A673 (cell line): ENCODE measurements at regions not wholly inside any gene's neighbourhood (a gene's known extent, or its start where the extent isn't known, plus 50 kb on each side); places are given as distances from the start of the nearest gene placed in this dataset.
"Not testable (repeated sequence)": the region's sequence is repeated elsewhere in the genome, so short reads cannot be mapped to it uniquely, and the experiment has no call there.

Experiments used
- BruUV-seq: library from RNA; stranded (reverse); fragments of 400-500 nt; replicated peaks from 2 replicates; lab custom pipeline; 2021; lab: Mats Ljungman, UMichigan
- CTCF ChIA-PET: fragments of 300-600 bp; sonication (Branson Sonifier 250); formaldehyde crosslinking; loops from one replicate; lab custom pipeline; 2022; ENCODE audit warnings: antibody characterized with exemption; lab: Charles Lee
- POLR2A ChIA-PET: fragments of 300-600 bp; sonication (Branson Sonifier 250); formaldehyde crosslinking; loops from one replicate; lab custom pipeline; 2022; ENCODE audit warnings: antibody characterized with exemption; ENCODE audit not compliant: low non-redundant PET; lab: Charles Lee
- DNase-seq: peaks from one replicate; pipeline ENCODE4 v3.0.0-alpha.2; 2015; ENCODE audit warnings: low spot score
- H3K27ac ChIP-seq: fragments of 200-600 bp; sonication (generic); 2 replicates; pipeline ENCODE4 v1.5.1; 2016; ENCODE audit warnings: mixed run types, low read depth, mild to moderate bottlenecking, mixed read lengths, antibody characterized with exemption, low read length; ENCODE audit not compliant: poor library complexity, severe bottlenecking
- H3K27me3 ChIP-seq: fragments of 200-600 bp; sonication (generic); replicated peaks from 2 replicates; pipeline ENCODE4 v1.6.1; 2017; ENCODE audit warnings: mixed run types, low read depth, mild to moderate bottlenecking, mixed read lengths, antibody characterized with exemption, low read length; ENCODE audit not compliant: insufficient read depth, poor library complexity
- H3K36me3 ChIP-seq: fragments of 200-600 bp; sonication (generic); 2 replicates; pipeline ENCODE4 v1.6.1; 2016; ENCODE audit warnings: mixed run types, mild to moderate bottlenecking, mixed read lengths, antibody characterized with exemption, low read length; ENCODE audit not compliant: insufficient read depth, poor library complexity, severe bottlenecking
- H3K4me1 ChIP-seq: fragments of 200-600 bp; sonication (generic); 2 replicates; pipeline ENCODE4 v1.6.1; 2017; ENCODE audit warnings: mixed run types, mild to moderate bottlenecking, mixed read lengths, antibody characterized with exemption, low read length; ENCODE audit not compliant: insufficient read depth, poor library complexity, severe bottlenecking
- H3K4me3 ChIP-seq: fragments of 200-600 bp; sonication (generic); 2 replicates; pipeline ENCODE4 v1.5.1; 2016; ENCODE audit warnings: low read depth, mixed run types, mild to moderate bottlenecking, mixed read lengths, low read length; ENCODE audit not compliant: poor library complexity, severe bottlenecking
- H3K9me3 ChIP-seq: fragments of 200-600 bp; sonication (generic); 2 replicates; pipeline ENCODE4 v1.6.1; 2016; ENCODE audit warnings: mixed run types, low read depth, mild to moderate bottlenecking, mixed read lengths, antibody characterized with exemption, low read length; ENCODE audit not compliant: poor library complexity, severe bottlenecking
- EZH2 ChIP-seq: fragments of 200-600 bp; sonication (generic); IDR thresholded peaks from 2 replicates; pipeline ENCODE4 v1.6.1; 2017; ENCODE audit warnings: borderline replicate concordance, low read depth, mild to moderate bottlenecking, mixed read lengths, antibody characterized with exemption, low read length; ENCODE audit not compliant: poor library complexity, severe bottlenecking
- intact Hi-C: fragments of 100-400 bp; cut with micrococcal nuclease; formaldehyde crosslinking; loops from one replicate; pipeline ENCODE4 v1.10.0; 2022; ENCODE audit not compliant: unreplicated experiment
- TF ChIP-seq, protein P1 (sequence below): fragments of 300-800, 200-600 bp; sonication (generic); conservative IDR thresholded peaks from 2 replicates; pipeline ENCODE4 v1.5.1; 2017; ENCODE audit warnings: low read depth, mild to moderate bottlenecking, antibody characterized with exemption, low read length, moderate library complexity, mixed read lengths

- H3K27ac ChIP-seq, result no peak overlapping the region
- ChIA-PET POLR2A (no interaction called here), CTCF (no interaction called here)
- H3K4me3 ChIP-seq, result no peak overlapping the region
- BruUV-seq, result no TSS peak
- H3K36me3 ChIP-seq, result no peaks in the 10 kb centered on the region
- no peaks in the 10 kb centered on the region for H3K4me1 ChIP-seq
- intact Hi-C loops, result no loop called here
- no peaks in the 10 kb centered on the region for H3K27me3 ChIP-seq
- no peak for DNase-seq
- TF ChIP-seq, protein P1, sequence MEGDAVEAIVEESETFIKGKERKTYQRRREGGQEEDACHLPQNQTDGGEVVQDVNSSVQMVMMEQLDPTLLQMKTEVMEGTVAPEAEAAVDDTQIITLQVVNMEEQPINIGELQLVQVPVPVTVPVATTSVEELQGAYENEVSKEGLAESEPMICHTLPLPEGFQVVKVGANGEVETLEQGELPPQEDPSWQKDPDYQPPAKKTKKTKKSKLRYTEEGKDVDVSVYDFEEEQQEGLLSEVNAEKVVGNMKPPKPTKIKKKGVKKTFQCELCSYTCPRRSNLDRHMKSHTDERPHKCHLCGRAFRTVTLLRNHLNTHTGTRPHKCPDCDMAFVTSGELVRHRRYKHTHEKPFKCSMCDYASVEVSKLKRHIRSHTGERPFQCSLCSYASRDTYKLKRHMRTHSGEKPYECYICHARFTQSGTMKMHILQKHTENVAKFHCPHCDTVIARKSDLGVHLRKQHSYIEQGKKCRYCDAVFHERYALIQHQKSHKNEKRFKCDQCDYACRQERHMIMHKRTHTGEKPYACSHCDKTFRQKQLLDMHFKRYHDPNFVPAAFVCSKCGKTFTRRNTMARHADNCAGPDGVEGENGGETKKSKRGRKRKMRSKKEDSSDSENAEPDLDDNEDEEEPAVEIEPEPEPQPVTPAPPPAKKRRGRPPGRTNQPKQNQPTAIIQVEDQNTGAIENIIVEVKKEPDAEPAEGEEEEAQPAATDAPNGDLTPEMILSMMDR, result no peak
- no peak for TF ChIP-seq EZH2
- H3K9me3 ChIP-seq, result no peaks in the 10 kb centered on the region
These were observed 98.6 kb downstream of the TPRA1 start for GRCh38 chr3:127491909-127492308.

GRCh38 chr3:127491323-127491722 is 99.2 kb downstream of the TPRA1 start:
- BruUV-seq, result no TSS peak
- TF ChIP-seq, protein P1, result no peak
- no peak for TF ChIP-seq EZH2
- CTCF ChIA-PET, result no interaction called here

DNA sequence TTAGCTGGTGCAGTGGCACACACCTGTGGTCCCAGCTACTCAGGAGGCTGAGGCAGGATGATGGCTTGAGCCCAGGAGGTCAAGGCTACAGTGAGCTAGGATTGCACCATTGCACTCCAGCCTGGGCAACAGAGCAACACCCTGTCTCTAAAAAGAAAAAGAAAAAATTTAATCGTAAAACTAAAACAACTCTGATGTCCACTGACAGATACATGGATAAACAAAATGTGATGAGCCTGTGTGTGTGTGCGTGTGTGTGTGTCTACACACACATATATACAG is 99.6 kb downstream of the TPRA1 start:
- H3K9me3 ChIP-seq, H3K27me3 ChIP-seq, POLR2A ChIA-PET, intact Hi-C loops, H3K4me3 ChIP-seq, DNase-seq, BruUV-seq, H3K4me1 ChIP-seq, H3K27ac ChIP-seq, H3K36me3 ChIP-seq: not testable (repeated sequence)
- CTCF ChIA-PET, result interaction anchor here (0.7 kb wide), 1 partner anchor 811 kb away, joined by 4 read pairs; no protein-coding TSS in a partner anchor

More at GRCh38 chr3:127491323-127491722, 99.2 kb downstream of the TPRA1 start:
- POLR2A ChIA-PET, result no interaction called here
- Histone ChIP-seq H3K9me3 (no peaks in the 10 kb centered on the region), H3K27me3 (no peaks in the 10 kb centered on the region), H3K4me1 (no peaks in the 10 kb centered on the region), H3K4me3 (no peak overlapping the region), H3K36me3 (no peaks in the 10 kb centered on the region), H3K27ac (no peak overlapping the region)
- intact Hi-C loops, result no loop called here
- DNase-seq, result no peak

DNA sequence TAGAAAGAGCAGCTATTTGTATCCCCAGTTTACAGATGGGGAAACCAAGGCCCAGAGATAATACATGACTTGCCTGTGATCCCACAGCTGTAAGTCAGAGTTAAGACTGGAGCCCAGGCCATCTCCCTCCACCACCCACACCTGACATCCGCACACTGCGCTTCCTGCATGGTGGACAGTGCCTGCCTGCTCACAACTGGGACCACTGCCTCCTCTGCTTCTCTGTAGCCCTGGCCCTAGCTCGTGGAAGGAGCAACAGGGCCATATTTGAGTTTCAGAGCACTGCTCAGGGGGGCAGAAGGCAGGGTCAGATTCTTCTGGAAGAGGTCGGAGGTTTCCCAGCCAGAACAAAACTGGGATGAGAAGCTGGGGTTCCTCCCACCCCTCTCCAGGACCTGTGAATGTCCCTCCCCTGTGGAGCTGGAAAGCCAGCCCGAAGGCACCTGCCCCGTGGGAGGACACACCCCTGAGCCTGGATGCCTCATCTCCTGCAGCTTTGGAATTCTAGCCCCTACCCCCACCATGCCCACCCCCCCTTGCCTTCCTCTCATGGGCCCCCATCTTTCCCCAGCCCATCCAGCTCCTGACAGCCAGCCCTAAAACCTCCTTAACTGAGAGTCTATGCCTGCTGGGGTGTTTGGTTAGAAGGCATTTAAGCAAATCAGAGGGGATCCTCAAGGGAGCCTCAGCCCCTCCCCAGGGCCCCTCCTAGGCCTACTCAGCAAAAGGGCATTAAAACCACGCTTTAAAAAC is 100.1 kb downstream of the TPRA1 start:
- no peaks in the 10 kb centered on the region for H3K4me1 ChIP-seq
- intact Hi-C loops, result no loop called here
- no peaks in the 10 kb centered on the region for H3K36me3 ChIP-seq
- CTCF ChIA-PET, result interaction anchor here (0.7 kb wide), 1 partner anchor 810 kb away, joined by 4 read pairs; no protein-coding TSS in a partner anchor
- no peak for DNase-seq
- no peak overlapping the region for H3K27ac ChIP-seq
- TF ChIP-seq, protein P1, result no peak
- TF ChIP-seq EZH2, result no peak
- no peaks in the 10 kb centered on the region for H3K27me3 ChIP-seq
- no peaks in the 10 kb centered on the region for H3K9me3 ChIP-seq
- BruUV-seq, result no TSS peak
- POLR2A ChIA-PET, result no interaction called here
- no peak overlapping the region for H3K4me3 ChIP-seq
